Activated CD8-positive, alpha-beta memory T cell treated with anti-CD3 and anti-CD28 coated beads for 36 hours (primary cell): ENCODE measurements at regions not wholly inside any gene's neighbourhood (a gene's known extent, or its start where the extent isn't known, plus 50 kb on each side); places are given as distances from the start of the nearest gene placed in this dataset.

Experiments
- CTCF ChIA-PET: fragments of 350-600 bp; sonication (Branson Sonifier 250); formaldehyde crosslinking; loops from one replicate; lab custom pipeline; 2021; ENCODE audit warnings: antibody characterized with exemption; lab: Charles Lee
- POLR2A ChIA-PET: fragments of 350-600 bp; sonication (Branson Sonifier 250); formaldehyde crosslinking; loops from one replicate; lab custom pipeline; 2021; ENCODE audit warnings: antibody characterized with exemption; lab: Charles Lee

GRCh38 chr7:22876986-22877729 is 54.5 kb upstream of the TOMM7 start:
- ChIA-PET POLR2A (no interaction called here), CTCF (no interaction called here)

GRCh38 chr7:22875470-22875869 is 52.8 kb upstream of the TOMM7 start:
- ChIA-PET POLR2A (no interaction called here), CTCF (no interaction called here)

GRCh38 chr7:22874904-22875303 is 52.3 kb upstream of the TOMM7 start:
- ChIA-PET CTCF (no interaction called here), POLR2A (interaction anchor here (0.6 kb wide), 1 partner anchor 24 kb away, joined by 3 read pairs; no protein-coding TSS in a partner anchor)
